ENCODE measurements at regions not wholly inside any gene's neighbourhood (a gene's known extent, or its start where the extent isn't known, plus 50 kb on each side); places are given as distances from the start of the nearest gene placed in this dataset.

DNA sequence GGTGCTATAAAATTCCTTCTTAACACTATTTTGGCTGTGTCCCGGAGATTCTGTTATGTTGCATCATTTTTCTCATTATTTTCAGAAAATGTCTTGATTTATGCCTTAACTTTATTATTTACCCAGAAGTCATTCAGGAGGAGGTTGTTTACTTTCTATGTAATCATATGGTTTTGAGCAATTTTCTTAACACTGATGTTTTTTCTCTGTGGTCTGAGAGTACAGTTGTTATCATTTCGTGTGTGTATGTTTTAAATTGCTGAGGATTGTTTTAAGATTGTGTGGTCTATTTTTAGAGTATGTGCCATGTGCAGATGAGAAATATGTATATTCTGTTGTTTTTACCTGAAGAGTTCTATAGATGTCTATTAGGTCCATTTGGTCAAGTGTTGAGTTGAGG, 498.1 kb upstream of the ZNF608 start:
- TF ChIP-seq ESRRA (IDR thresholded peaks at IDR 0.05; ENCODE audit: borderline replicate concordance, low read length) = no peak
- TF ChIP-seq, protein P1, sequence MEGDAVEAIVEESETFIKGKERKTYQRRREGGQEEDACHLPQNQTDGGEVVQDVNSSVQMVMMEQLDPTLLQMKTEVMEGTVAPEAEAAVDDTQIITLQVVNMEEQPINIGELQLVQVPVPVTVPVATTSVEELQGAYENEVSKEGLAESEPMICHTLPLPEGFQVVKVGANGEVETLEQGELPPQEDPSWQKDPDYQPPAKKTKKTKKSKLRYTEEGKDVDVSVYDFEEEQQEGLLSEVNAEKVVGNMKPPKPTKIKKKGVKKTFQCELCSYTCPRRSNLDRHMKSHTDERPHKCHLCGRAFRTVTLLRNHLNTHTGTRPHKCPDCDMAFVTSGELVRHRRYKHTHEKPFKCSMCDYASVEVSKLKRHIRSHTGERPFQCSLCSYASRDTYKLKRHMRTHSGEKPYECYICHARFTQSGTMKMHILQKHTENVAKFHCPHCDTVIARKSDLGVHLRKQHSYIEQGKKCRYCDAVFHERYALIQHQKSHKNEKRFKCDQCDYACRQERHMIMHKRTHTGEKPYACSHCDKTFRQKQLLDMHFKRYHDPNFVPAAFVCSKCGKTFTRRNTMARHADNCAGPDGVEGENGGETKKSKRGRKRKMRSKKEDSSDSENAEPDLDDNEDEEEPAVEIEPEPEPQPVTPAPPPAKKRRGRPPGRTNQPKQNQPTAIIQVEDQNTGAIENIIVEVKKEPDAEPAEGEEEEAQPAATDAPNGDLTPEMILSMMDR (IDR thresholded peaks at IDR 0.05) = no peak
- TF ChIP-seq, protein P2, sequence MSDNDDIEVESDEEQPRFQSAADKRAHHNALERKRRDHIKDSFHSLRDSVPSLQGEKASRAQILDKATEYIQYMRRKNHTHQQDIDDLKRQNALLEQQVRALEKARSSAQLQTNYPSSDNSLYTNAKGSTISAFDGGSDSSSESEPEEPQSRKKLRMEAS (IDR thresholded peaks at IDR 0.05) = no peak
- no peak for TF ChIP-seq ZNF302 (CRISPR knock-in tag; IDR thresholded peaks at IDR 0.05)
- TF ChIP-seq, protein P3, sequence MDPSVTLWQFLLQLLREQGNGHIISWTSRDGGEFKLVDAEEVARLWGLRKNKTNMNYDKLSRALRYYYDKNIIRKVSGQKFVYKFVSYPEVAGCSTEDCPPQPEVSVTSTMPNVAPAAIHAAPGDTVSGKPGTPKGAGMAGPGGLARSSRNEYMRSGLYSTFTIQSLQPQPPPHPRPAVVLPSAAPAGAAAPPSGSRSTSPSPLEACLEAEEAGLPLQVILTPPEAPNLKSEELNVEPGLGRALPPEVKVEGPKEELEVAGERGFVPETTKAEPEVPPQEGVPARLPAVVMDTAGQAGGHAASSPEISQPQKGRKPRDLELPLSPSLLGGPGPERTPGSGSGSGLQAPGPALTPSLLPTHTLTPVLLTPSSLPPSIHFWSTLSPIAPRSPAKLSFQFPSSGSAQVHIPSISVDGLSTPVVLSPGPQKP (IDR thresholded peaks at IDR 0.05; ENCODE audit: low read depth, low read length) = no peak
- no peak for TF ChIP-seq POLR2AphosphoS2 (conservative IDR thresholded peaks at IDR 0.05; ENCODE audit: low read length)
- no peak for TF ChIP-seq JUN (IDR thresholded peaks at IDR 0.05)
